HEK293 (cell line): ENCODE measurements at regions not wholly inside any gene's neighbourhood (a gene's known extent, or its start where the extent isn't known, plus 50 kb on each side); places are given as distances from the start of the nearest gene placed in this dataset.

Source experiments
- CTCF ChIA-PET: fragments of 350-600 bp; formaldehyde crosslinking; extraction: SDS; loops from one replicate; lab custom pipeline; 2021; ENCODE audit warnings: antibody characterized with exemption; lab: Yijun Ruan, JAX
- POLR2A ChIA-PET: fragments of 300-600 bp; formaldehyde crosslinking; extraction: SDS; loops from one replicate; lab custom pipeline; 2020; ENCODE audit warnings: antibody characterized with exemption, inconsistent platforms; lab: Yijun Ruan, JAX
- H3K27ac ChIP-seq: fragments of 200-500 bp; sonication (Bioruptor generic); 2 replicates; pipeline ENCODE4 v1.5.1; 2014; ENCODE audit warnings: low read depth, low read length, control low read depth, inconsistent platforms; ENCODE audit errors: extremely low read depth
- H3K36me3 ChIP-seq, 2 experiments: fragments of 200-500 bp in 1 of 2; sonication (Bioruptor generic) in 1 of 2; 1 replicate in 1 of 2; 2 replicates in 1 of 2; pipeline ENCODE4 v1.5.1; 2014 to 2017; ENCODE audit warnings: inconsistent platforms in 2 of 2, low read length in 2 of 2; ENCODE audit not compliant: control insufficient read depth in 2 of 2, insufficient read depth in 1 of 2
- H3K4me1 ChIP-seq: fragments of 200-500 bp; sonication (Bioruptor generic); 2 replicates; pipeline ENCODE4 v1.5.1; 2014; ENCODE audit warnings: mild to moderate bottlenecking, low read length, inconsistent platforms; ENCODE audit not compliant: control insufficient read depth, insufficient read depth
- H3K4me3 ChIP-seq: 2 replicates; pipeline ENCODE4 v1.5.1; 2011; ENCODE audit warnings: low read depth, mild to moderate bottlenecking, control low read depth, low read length, moderate library complexity
- H3K9me3 ChIP-seq: fragments of 200-500 bp; sonication (Bioruptor generic); 2 replicates; pipeline ENCODE4 v1.5.1; 2014; ENCODE audit warnings: low read depth, low read length, inconsistent platforms; ENCODE audit not compliant: control insufficient read depth, insufficient read depth
- BCL6B ChIP-seq: fragments of 450-650 bp; formaldehyde crosslinking; IDR thresholded peaks from 2 replicates; pipeline ENCODE4 v1.5.1; 2017; ENCODE audit warnings: missing biosample characterization, missing genetic modification characterization
- CTCF ChIP-seq: fragments of 450-650 bp; formaldehyde crosslinking; IDR thresholded peaks from 2 replicates; pipeline ENCODE4 v1.5.1; 2016; ENCODE audit warnings: missing biosample characterization, missing genetic modification characterization
- MYNN ChIP-seq: fragments of 450-650 bp; formaldehyde crosslinking; IDR thresholded peaks from 2 replicates; pipeline ENCODE4 v1.5.1; 2016; ENCODE audit warnings: missing biosample characterization, missing genetic modification characterization, borderline replicate concordance
- TSHZ1 ChIP-seq: fragments of 450-650 bp; formaldehyde crosslinking; IDR thresholded peaks from 2 replicates; pipeline ENCODE4 v1.5.1; 2016; ENCODE audit warnings: missing biosample characterization, missing genetic modification characterization, borderline replicate concordance
- ZBTB1 ChIP-seq: fragments of 450-650 bp; formaldehyde crosslinking; IDR thresholded peaks from 2 replicates; pipeline ENCODE4 v1.5.1; 2016; ENCODE audit warnings: missing biosample characterization, missing genetic modification characterization
- ZBTB26 ChIP-seq: fragments of 450-650 bp; formaldehyde crosslinking; optimal IDR thresholded peaks from 2 replicates; pipeline ENCODE3; 2016; ENCODE audit warnings: missing biosample characterization, mild to moderate bottlenecking, missing genetic modification characterization
- ZFP69B ChIP-seq: fragments of 450-650 bp; formaldehyde crosslinking; IDR thresholded peaks from 2 replicates; pipeline ENCODE4 v1.5.1; 2016; ENCODE audit warnings: missing biosample characterization, missing genetic modification characterization
- ZNF112 ChIP-seq: fragments of 450-650 bp; formaldehyde crosslinking; IDR thresholded peaks from 2 replicates; pipeline ENCODE4 v1.5.0; 2017; ENCODE audit warnings: missing biosample characterization, missing genetic modification characterization
- ZNF354C ChIP-seq: fragments of 450-650 bp; formaldehyde crosslinking; IDR thresholded peaks from 2 replicates; pipeline ENCODE4 v1.5.1; 2016; ENCODE audit warnings: missing biosample characterization, missing genetic modification characterization, low read depth, borderline replicate concordance
- ZNF423 ChIP-seq: fragments of 450-650 bp; formaldehyde crosslinking; IDR thresholded peaks from 2 replicates; pipeline ENCODE4 v1.5.1; 2016; ENCODE audit warnings: missing biosample characterization, missing genetic modification characterization
- ZNF426 ChIP-seq: fragments of 450-650 bp; formaldehyde crosslinking; IDR thresholded peaks from 2 replicates; pipeline ENCODE4 v1.5.1; 2017; ENCODE audit warnings: missing biosample characterization, missing genetic modification characterization, mild to moderate bottlenecking, inconsistent platforms, moderate library complexity
- ZNF510 ChIP-seq: fragments of 450-650 bp; formaldehyde crosslinking; IDR thresholded peaks from 2 replicates; pipeline ENCODE4 v1.5.1; 2018; ENCODE audit warnings: mild to moderate bottlenecking, missing genetic modification characterization, missing biosample characterization; ENCODE audit not compliant: insufficient replicate concordance
- ZNF544 ChIP-seq: fragments of 450-650 bp; formaldehyde crosslinking; IDR thresholded peaks from 2 replicates; pipeline ENCODE4 v1.5.0; 2017; ENCODE audit warnings: missing biosample characterization, missing genetic modification characterization
- ZNF621 ChIP-seq: fragments of 450-650 bp; formaldehyde crosslinking; IDR thresholded peaks from 2 replicates; pipeline ENCODE4 v1.5.1; 2017; ENCODE audit warnings: missing biosample characterization, missing genetic modification characterization
- ZNF624 ChIP-seq: fragments of 450-650 bp; formaldehyde crosslinking; IDR thresholded peaks from 2 replicates; pipeline ENCODE4 v1.5.1; 2017; ENCODE audit warnings: missing biosample characterization, missing genetic modification characterization
- ZNF626 ChIP-seq: fragments of 450-650 bp; sonication (Bioruptor Pico); formaldehyde crosslinking; IDR thresholded peaks from 2 replicates; pipeline ENCODE4 v1.5.1; 2018; ENCODE audit warnings: missing biosample characterization, missing genetic modification characterization, inconsistent platforms
- ZNF629 ChIP-seq: fragments of 450-650 bp; formaldehyde crosslinking; IDR thresholded peaks from 2 replicates; pipeline ENCODE4 v1.5.1; 2017; ENCODE audit warnings: missing biosample characterization, missing genetic modification characterization
- ZNF645 ChIP-seq: fragments of 450-650 bp; formaldehyde crosslinking; IDR thresholded peaks from 2 replicates; pipeline ENCODE4; 2016; ENCODE audit warnings: missing biosample characterization, missing genetic modification characterization
- ZNF670 ChIP-seq: fragments of 450-650 bp; formaldehyde crosslinking; IDR thresholded peaks from 2 replicates; pipeline ENCODE4 v1.5.1; 2016; ENCODE audit warnings: missing biosample characterization, missing genetic modification characterization, low read depth
- ZNF777 ChIP-seq: fragments of 450-650 bp; formaldehyde crosslinking; IDR thresholded peaks from 2 replicates; pipeline ENCODE4 v1.5.1; 2017; ENCODE audit warnings: missing biosample characterization, missing genetic modification characterization, borderline replicate concordance
- ZNF785 ChIP-seq: fragments of 450-650 bp; formaldehyde crosslinking; IDR thresholded peaks from 2 replicates; pipeline ENCODE4 v1.5.1; 2016; ENCODE audit warnings: missing biosample characterization, missing genetic modification characterization
- ZNF837 ChIP-seq: fragments of 450-650 bp; formaldehyde crosslinking; IDR thresholded peaks from 2 replicates; pipeline ENCODE4 v1.5.1; 2016; ENCODE audit warnings: missing biosample characterization, missing genetic modification characterization
- ZSCAN23 ChIP-seq: fragments of 450-650 bp; formaldehyde crosslinking; IDR thresholded peaks from 2 replicates; pipeline ENCODE4 v1.5.1; 2016; ENCODE audit warnings: missing biosample characterization, missing genetic modification characterization
- ZSCAN30 ChIP-seq: fragments of 450-650 bp; IDR thresholded peaks from 2 replicates; pipeline ENCODE4 v1.5.1; 2018; ENCODE audit warnings: missing biosample characterization, mild to moderate bottlenecking, missing genetic modification characterization, moderate library complexity
- ZSCAN5A ChIP-seq: fragments of 450-650 bp; formaldehyde crosslinking; IDR thresholded peaks from 2 replicates; pipeline ENCODE4 v1.5.1; 2016; ENCODE audit warnings: missing biosample characterization, missing genetic modification characterization

GRCh38 chr10:57979491-57979890, 288.2 kb downstream of the IPMK start (continued):
- TF ChIP-seq ZFP69B (tag by site-specific recombination): no peak
- no peak for TF ChIP-seq ZNF624
- TF ChIP-seq TSHZ1 (tag by site-specific recombination): no peak
- no peak for TF ChIP-seq ZNF629
- TF ChIP-seq ZNF645: no peak
- no peak for TF ChIP-seq ZSCAN30 (tag by site-specific recombination)
- no peak for TF ChIP-seq ZNF426

GRCh38 chr10:57977262-57977661, 290.4 kb downstream of the IPMK start:
- TF ChIP-seq ZSCAN5A (no peak), ZNF621 (tag by site-specific recombination) (no peak), ZBTB26 (tag by site-specific recombination) (no peak)
- H3K4me3 ChIP-seq: no peak overlapping the region
- H3K9me3 ChIP-seq: no peaks in the 10 kb centered on the region; the same call in 1 of the 2 replicates
- ChIA-PET CTCF (no interaction called here), POLR2A (no interaction called here)
- no peaks in the 10 kb centered on the region for H3K4me1 ChIP-seq
- no peaks in the 10 kb centered on the region for H3K36me3 ChIP-seq
- H3K27ac ChIP-seq: no peak overlapping the region

- CTCF ChIA-PET: no interaction called here
- Histone ChIP-seq H3K4me1 (no peaks in the 10 kb centered on the region), H3K9me3 (no peaks in the 10 kb centered on the region; the same call in 1 of the 2 replicates), H3K4me3 (no peak overlapping the region), H3K36me3 (no peaks in the 10 kb centered on the region), H3K27ac (no peak overlapping the region)
- POLR2A ChIA-PET: no interaction called here
- no peak for TF ChIP-seq ZNF354C
- no peak for TF ChIP-seq ZNF670 (tag by site-specific recombination)
- TF ChIP-seq ZNF837: no peak
- no peak for TF ChIP-seq ZNF785 (tag by site-specific recombination)
- TF ChIP-seq ZNF510 (tag by site-specific recombination): no peak
- no peak for TF ChIP-seq ZSCAN23 (tag by site-specific recombination)
- TF ChIP-seq ZNF626: no peak
- no peak for TF ChIP-seq ZNF112
- no peak for TF ChIP-seq ZNF777
- TF ChIP-seq ZNF423 (tag by site-specific recombination): no peak
- TF ChIP-seq ZBTB1 (tag by site-specific recombination): no peak
- TF ChIP-seq ZNF544: no peak
- TF ChIP-seq CTCF (tag by site-specific recombination): no peak
- no peak for TF ChIP-seq BCL6B (tag by site-specific recombination)
- no peak for TF ChIP-seq MYNN (tag by site-specific recombination)
These were observed 294.2 kb downstream of the IPMK start for GRCh38 chr10:57973451-57973850.
